ENCODE measurements at regions not wholly inside any gene's neighbourhood (a gene's known extent, or its start where the extent isn't known, plus 50 kb on each side); places are given as distances from the start of the nearest gene placed in this dataset.

- H3K4me2 ChIP-seq (ENCODE audit: low read length): no peak overlapping the region
- H4K20me1 ChIP-seq (ENCODE audit: insufficient read depth): no peaks in the 10 kb centered on the region
- CTCF ChIA-PET: no interaction called here
- no peak for TF ChIP-seq CBX3 (IDR thresholded peaks at IDR 0.05; ENCODE audit: low read depth)
- TF ChIP-seq SRF (IDR thresholded peaks at IDR 0.05; ENCODE audit: low read depth): no peak
- no peak for TF ChIP-seq EZH2 (IDR thresholded peaks at IDR 0.05)
- TF ChIP-seq POLR2A (IDR thresholded peaks at IDR 0.05; ENCODE audit: borderline replicate concordance, extremely low read depth, insufficient read depth, insufficient read length): no peak
- TF ChIP-seq ZBTB33 (IDR thresholded peaks at IDR 0.05; ENCODE audit: extremely low read depth, insufficient replicate concordance, low read length): no peak
- TF ChIP-seq SP1 (IDR thresholded peaks at IDR 0.05; ENCODE audit: low read depth): no peak
- no peak for TF ChIP-seq FOSL1 (IDR thresholded peaks at IDR 0.05; ENCODE audit: low read depth)
- no peak for TF ChIP-seq JUND (IDR thresholded peaks at IDR 0.05)
- no peak for TF ChIP-seq ATF3 (IDR thresholded peaks at IDR 0.05)
- TF ChIP-seq MAX (IDR thresholded peaks at IDR 0.05): no peak
- no peak for TF ChIP-seq EGR1 (IDR thresholded peaks at IDR 0.05; ENCODE audit: low read depth)
- no peak for TF ChIP-seq YY1 (IDR thresholded peaks at IDR 0.05; ENCODE audit: extremely low read depth, insufficient replicate concordance, low read depth, low read length)
- TF ChIP-seq POLR2AphosphoS5 (IDR thresholded peaks at IDR 0.05; ENCODE audit: low read depth, low read length): no peak
- no peak for TF ChIP-seq REST (IDR thresholded peaks at IDR 0.05; ENCODE audit: low read depth)
- TF ChIP-seq CTCF (IDR thresholded peaks at IDR 0.05 in 2 of 3, conservative IDR thresholded peaks at IDR 0.05 in 1 of 3; ENCODE audit: borderline replicate concordance in 1 of 3, insufficient read depth in 1 of 3, low read depth in 2 of 3, low read length in 2 of 3): no peak
- no peak for TF ChIP-seq RAD21 (IDR thresholded peaks at IDR 0.05; ENCODE audit: low read depth)
- no peak for TF ChIP-seq ZNF274 (IDR thresholded peaks at IDR 0.05; ENCODE audit: low read depth, low read length)
- POLR2A ChIA-PET: no interaction called here
- no peaks in the 10 kb centered on the region for H3K4me1 ChIP-seq (ENCODE audit: control insufficient read depth in 1 of 2, insufficient read depth in 2 of 2, low read length in 2 of 2)
- H3K36me3 ChIP-seq (ENCODE audit: control insufficient read depth in 1 of 2, insufficient read depth in 2 of 2, low read length in 2 of 2): no peaks in the 10 kb centered on the region
- ATAC-seq: no peak
- RAD21 ChIA-PET (ENCODE audit: low non-redundant PET in 1 of 2, low total read pairs in 2 of 2, uncharacterized antibody in 2 of 2, unreplicated experiment in 2 of 2): no interaction called here
- H3K9me3 ChIP-seq (ENCODE audit: control insufficient read depth in 1 of 2, insufficient read depth in 1 of 2, low read depth in 1 of 2, low read length in 2 of 2): no peaks in the 10 kb centered on the region
- H3K79me2 ChIP-seq (ENCODE audit: insufficient read depth, low read length): no peaks in the 10 kb centered on the region
- H2AFZ ChIP-seq (ENCODE audit: low read depth, low read length, poor library complexity, severe bottlenecking): no peak overlapping the region
- no peak overlapping the region for H3K4me3 ChIP-seq (replicated peaks in 1 of 2; ENCODE audit: low read depth in 1 of 2, low read length in 2 of 2)
- no TSS peak for BruUV-seq (replicated peaks)
- no peak overlapping the region for H3K9ac ChIP-seq (ENCODE audit: low read length)
- H3K9me2 ChIP-seq (ENCODE audit: insufficient read depth): no peaks in the 10 kb centered on the region
- H3K27me3 ChIP-seq (ENCODE audit: insufficient read depth, low read length): no peaks in the 10 kb centered on the region
- intact Hi-C loops (cut with micrococcal nuclease): no loop called here
- no peak for DNase-seq (ENCODE audit: low read depth, low spot score)
- H3K27ac ChIP-seq (ENCODE audit: low read depth, low read length): no peak overlapping the region
Measured at GRCh38 chr16:52783616-52784015, 236.7 kb upstream of the TOX3 start.

Measured in HCT116 (cell line).